ENCODE measurements at regions not wholly inside any gene's neighbourhood (a gene's known extent, or its start where the extent isn't known, plus 50 kb on each side); places are given as distances from the start of the nearest gene placed in this dataset.

GRCh38 chr4:113849771-113850170 lies 88.2 kb upstream of the CAMK2D start:
- DNase-seq (ENCODE audit: low spot score) = peak; percentile 16

GRCh38 chr4:113847710-113848109 lies 86.2 kb upstream of the CAMK2D start:
- no peak for DNase-seq (ENCODE audit: low spot score)

GRCh38 chr4:113846433-113846832 lies 84.9 kb upstream of the CAMK2D start:
- no peak for DNase-seq (ENCODE audit: low spot score)

GRCh38 chr4:113845138-113845537 lies 83.6 kb upstream of the CAMK2D start:
- DNase-seq (ENCODE audit: low spot score) = no peak

- DNase-seq (ENCODE audit: low spot score) = no peak
These were observed 82.8 kb upstream of the CAMK2D start for GRCh38 chr4:113844369-113844768.

GRCh38 chr4:113840861-113841260 lies 79.3 kb upstream of the CAMK2D start:
- DNase-seq (ENCODE audit: low spot score) = no peak

- no peak for DNase-seq (ENCODE audit: low spot score)
These were observed 76.9 kb upstream of the CAMK2D start for GRCh38 chr4:113838460-113838859.

GRCh38 chr4:113837397-113837796 lies 75.9 kb upstream of the CAMK2D start:
- peak; percentile 51 for DNase-seq (ENCODE audit: low spot score)

GRCh38 chr4:113835005-113835404 lies 73.5 kb upstream of the CAMK2D start:
- no peak for DNase-seq (ENCODE audit: low spot score)

GRCh38 chr4:113834298-113834697 lies 72.8 kb upstream of the CAMK2D start:
- DNase-seq (ENCODE audit: low spot score) = no peak

GRCh38 chr4:113832803-113833202 lies 71.3 kb upstream of the CAMK2D start:
- DNase-seq (ENCODE audit: low spot score) = no peak

GRCh38 chr4:113831457-113831856 lies 69.9 kb upstream of the CAMK2D start:
- no peak for DNase-seq (ENCODE audit: low spot score)

- DNase-seq (ENCODE audit: low spot score) = no peak
These were observed 67.2 kb upstream of the CAMK2D start for GRCh38 chr4:113828702-113829101.

GRCh38 chr4:113827285-113827684 lies 65.7 kb upstream of the CAMK2D start:
- DNase-seq (ENCODE audit: low spot score) = no peak

- DNase-seq (ENCODE audit: low spot score) = no peak
These were observed 64.9 kb upstream of the CAMK2D start for GRCh38 chr4:113826421-113826820.

- peak; percentile 35 for DNase-seq (ENCODE audit: low spot score)
These were observed 63.7 kb upstream of the CAMK2D start for GRCh38 chr4:113825272-113825671.

- DNase-seq (ENCODE audit: low spot score) = no peak
These were observed 62.9 kb upstream of the CAMK2D start for GRCh38 chr4:113824396-113824795.

GRCh38 chr4:113823291-113823659 lies 61.7 kb upstream of the CAMK2D start:
- DNase-seq (ENCODE audit: low spot score) = peak; percentile 16

- no peak for DNase-seq (ENCODE audit: low spot score)
These were observed 61.2 kb upstream of the CAMK2D start for GRCh38 chr4:113822555-113823290.

- DNase-seq (ENCODE audit: low spot score) = no peak
These were observed 60.3 kb upstream of the CAMK2D start for GRCh38 chr4:113821856-113822255.

- no peak for DNase-seq (ENCODE audit: low spot score)
These were observed 58.6 kb upstream of the CAMK2D start for GRCh38 chr4:113820108-113820507.

- DNase-seq (ENCODE audit: low spot score) = no peak
These were observed 54.3 kb upstream of the CAMK2D start for GRCh38 chr4:113815826-113816225.

- no peak for DNase-seq (ENCODE audit: low spot score)
These were observed 49.8 kb upstream of the CAMK2D start for GRCh38 chr4:113811359-113811758.
